GM12872 (cell line): ENCODE measurements at regions not wholly inside any gene's neighbourhood (a gene's known extent, or its start where the extent isn't known, plus 50 kb on each side); places are given as distances from the start of the nearest gene placed in this dataset.

Experiments
- TF ChIP-seq, protein P1 (sequence below): IDR thresholded peaks from 3 replicates; pipeline ENCODE4 v1.5.1; 2011; ENCODE audit warnings: low read depth, mild to moderate bottlenecking, low read length, moderate library complexity; ENCODE audit not compliant: insufficient read depth

DNA sequence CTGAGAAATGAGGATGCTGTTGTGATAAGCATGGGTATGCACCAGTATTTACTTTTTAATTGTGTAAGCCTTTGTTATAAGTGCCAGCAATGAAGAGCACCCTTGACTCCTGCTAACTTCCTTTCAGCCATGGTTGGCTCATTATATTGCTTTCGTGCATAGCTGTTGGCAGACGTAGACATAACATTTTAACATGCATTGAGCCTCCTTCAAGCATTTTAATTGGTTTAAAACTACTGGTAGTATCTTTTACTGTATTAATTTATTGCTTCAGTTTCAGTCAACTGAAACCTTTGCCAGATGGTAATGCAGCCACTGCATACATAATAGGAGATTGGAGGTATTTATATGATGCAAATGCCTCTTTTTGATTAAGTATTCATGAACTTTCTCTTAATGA is 1285.4 kb downstream of the PCDH18 start:
- TF ChIP-seq, protein P1, sequence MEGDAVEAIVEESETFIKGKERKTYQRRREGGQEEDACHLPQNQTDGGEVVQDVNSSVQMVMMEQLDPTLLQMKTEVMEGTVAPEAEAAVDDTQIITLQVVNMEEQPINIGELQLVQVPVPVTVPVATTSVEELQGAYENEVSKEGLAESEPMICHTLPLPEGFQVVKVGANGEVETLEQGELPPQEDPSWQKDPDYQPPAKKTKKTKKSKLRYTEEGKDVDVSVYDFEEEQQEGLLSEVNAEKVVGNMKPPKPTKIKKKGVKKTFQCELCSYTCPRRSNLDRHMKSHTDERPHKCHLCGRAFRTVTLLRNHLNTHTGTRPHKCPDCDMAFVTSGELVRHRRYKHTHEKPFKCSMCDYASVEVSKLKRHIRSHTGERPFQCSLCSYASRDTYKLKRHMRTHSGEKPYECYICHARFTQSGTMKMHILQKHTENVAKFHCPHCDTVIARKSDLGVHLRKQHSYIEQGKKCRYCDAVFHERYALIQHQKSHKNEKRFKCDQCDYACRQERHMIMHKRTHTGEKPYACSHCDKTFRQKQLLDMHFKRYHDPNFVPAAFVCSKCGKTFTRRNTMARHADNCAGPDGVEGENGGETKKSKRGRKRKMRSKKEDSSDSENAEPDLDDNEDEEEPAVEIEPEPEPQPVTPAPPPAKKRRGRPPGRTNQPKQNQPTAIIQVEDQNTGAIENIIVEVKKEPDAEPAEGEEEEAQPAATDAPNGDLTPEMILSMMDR: no peak

DNA sequence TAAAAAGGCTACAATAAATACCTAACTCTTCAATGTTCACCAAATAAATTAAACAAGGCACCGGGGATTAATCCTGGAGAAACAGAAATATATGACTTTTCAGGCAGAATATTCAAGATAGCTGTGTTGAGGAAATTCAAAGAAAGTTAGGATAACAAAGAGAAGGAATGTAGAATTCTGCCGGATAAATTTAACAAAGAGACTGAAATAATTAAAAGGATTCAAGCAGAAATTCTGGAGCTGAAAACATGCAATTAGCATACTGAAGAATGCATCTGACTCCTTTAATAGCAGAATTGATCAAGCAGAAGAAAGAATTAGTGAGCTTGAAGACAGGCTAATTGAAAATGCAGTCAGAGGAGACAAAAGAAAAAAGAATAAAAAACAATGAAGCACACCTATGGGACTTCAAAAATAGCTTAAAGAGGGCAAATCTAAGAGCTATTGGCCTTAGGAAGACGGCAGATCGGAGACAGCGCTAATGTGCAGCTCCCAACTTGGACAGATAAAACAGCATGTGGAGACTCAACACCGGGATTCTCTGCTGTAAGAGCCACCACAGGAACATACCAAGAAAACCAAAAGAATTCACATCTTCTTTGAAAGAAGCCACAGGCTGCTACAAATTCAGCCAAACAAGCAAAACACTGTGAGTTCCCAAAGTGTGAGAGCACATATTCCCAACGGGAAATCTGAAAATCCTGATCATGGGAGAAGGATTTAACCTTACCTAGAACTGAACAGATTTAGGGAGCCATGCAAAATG is 1290.9 kb downstream of the PCDH18 start:
- TF ChIP-seq, protein P1: no peak

DNA sequence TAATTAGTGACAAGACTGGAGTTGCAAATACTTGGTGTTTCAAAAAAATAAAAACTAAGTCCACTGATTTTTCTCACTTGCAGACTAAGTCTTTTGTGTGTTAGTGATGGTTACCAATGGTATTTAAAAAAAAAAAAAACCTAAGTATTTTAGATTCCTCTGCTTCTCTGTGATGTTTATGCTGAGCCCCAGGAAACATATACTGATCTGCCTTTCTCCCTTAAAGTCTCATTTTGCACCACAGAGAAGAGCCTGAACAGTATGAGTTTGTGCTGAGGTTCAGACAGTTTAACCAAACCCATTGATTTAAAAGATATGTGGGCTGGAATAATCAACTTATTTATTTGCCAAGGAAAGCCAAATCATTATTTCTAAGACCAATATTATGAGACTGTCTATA is 1305.0 kb downstream of the PCDH18 start:
- TF ChIP-seq, protein P1: no peak

DNA sequence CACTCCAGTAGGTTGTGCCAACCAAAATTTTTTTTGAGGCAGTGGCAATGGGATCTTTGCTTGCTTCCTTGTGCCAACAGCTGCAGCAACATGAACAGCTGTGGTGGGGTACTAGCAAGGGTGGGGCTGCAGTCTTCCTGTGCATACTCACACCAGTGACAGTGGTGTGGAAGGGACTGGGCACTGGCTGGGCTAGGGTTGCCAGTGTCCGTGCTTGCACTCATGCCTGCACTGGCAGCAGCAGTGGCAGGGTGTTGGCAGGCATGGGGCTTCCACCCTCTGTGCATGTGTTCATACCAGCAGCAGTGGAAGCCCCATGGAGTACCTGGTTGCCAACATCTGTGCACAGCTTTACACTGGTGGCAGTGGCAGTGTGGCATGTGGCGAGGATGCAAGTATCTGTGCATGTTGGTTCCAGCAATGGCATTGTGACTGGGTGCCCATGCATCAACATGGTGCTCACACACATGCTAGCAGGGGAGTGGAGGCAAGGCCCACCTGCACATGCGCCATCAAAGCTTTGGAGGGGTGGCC is 1312.6 kb downstream of the PCDH18 start:
- TF ChIP-seq, protein P1: no peak

DNA sequence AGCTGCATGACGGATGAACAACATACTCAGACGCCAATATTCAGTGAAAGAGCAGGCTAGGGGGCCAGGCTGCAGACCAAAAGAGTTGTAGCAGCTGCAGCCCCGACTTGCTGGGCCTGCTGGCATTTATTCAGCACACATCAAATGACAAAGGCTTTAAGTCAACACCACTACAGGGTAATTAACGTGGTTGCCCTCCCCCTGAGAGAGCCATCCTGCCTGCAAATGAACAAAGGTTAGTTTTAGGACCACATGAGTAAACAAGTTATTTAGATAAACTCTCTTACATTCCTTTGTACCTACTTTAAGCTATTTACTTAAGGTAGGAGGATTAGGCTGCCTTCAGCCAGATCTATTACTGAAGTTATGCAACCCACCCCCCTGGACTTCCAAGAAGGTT is 1329.1 kb downstream of the PCDH18 start:
- TF ChIP-seq, protein P1: no peak

DNA sequence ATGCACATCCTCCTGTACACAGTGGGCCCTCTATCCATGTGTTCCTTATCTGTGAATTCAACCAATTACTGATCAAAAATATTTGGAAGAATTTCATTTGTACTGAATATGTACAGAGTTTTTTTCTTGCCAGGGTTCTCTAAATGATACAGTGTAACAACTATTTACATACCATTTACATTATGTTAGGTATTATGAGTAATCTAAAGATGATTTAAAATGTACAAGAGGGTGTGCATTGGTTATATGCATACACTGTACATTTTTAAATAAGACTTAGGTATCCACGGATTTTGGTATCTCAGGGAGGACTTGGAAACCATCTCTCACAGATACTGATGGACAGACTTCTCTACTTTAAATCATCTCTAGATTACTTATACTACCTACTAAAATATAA is 1333.9 kb downstream of the PCDH18 start:
- TF ChIP-seq, protein P1: no peak

DNA sequence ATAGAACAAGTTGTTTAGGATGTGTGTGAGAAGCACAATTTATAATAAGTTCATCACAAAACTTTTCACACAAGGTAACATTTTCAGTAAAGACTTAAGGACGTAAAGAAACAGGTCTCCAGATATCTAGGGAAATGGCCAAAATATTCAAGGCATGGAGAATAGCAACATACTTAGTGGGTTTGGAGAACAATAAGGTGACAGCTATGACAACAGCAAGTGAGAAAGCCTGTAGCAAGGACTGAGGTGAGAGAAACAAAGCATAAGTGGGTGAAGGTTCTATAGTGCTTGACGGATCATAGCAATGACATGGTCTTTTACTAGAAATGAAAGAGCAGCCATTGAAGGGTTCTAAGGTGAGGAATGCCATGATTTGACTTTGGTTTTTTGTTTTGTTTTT is 1337.3 kb downstream of the PCDH18 start:
- TF ChIP-seq, protein P1: no peak
